GM12875 (cell line): ENCODE measurements at regions not wholly inside any gene's neighbourhood (a gene's known extent, or its start where the extent isn't known, plus 50 kb on each side); places are given as distances from the start of the nearest gene placed in this dataset.

ENCODE experiments used
- H3K4me3 ChIP-seq: one replicate; pipeline ENCODE4 v1.5.1; 2011; ENCODE audit warnings: low read depth, low read length, control low read depth
- TF ChIP-seq, protein P1 (sequence below): IDR thresholded peaks from 2 replicates; pipeline ENCODE4 v1.5.1; 2011; ENCODE audit warnings: low read depth, mild to moderate bottlenecking, control low read depth, inconsistent platforms, low read length, moderate library complexity, borderline replicate concordance; ENCODE audit not compliant: insufficient read depth

GRCh38 chr2:239750045-239750835 lies 274.9 kb downstream of the NDUFA10 start:
- TF ChIP-seq, protein P1, sequence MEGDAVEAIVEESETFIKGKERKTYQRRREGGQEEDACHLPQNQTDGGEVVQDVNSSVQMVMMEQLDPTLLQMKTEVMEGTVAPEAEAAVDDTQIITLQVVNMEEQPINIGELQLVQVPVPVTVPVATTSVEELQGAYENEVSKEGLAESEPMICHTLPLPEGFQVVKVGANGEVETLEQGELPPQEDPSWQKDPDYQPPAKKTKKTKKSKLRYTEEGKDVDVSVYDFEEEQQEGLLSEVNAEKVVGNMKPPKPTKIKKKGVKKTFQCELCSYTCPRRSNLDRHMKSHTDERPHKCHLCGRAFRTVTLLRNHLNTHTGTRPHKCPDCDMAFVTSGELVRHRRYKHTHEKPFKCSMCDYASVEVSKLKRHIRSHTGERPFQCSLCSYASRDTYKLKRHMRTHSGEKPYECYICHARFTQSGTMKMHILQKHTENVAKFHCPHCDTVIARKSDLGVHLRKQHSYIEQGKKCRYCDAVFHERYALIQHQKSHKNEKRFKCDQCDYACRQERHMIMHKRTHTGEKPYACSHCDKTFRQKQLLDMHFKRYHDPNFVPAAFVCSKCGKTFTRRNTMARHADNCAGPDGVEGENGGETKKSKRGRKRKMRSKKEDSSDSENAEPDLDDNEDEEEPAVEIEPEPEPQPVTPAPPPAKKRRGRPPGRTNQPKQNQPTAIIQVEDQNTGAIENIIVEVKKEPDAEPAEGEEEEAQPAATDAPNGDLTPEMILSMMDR, result no peak
- H3K4me3 ChIP-seq, result no peak overlapping the region

DNA sequence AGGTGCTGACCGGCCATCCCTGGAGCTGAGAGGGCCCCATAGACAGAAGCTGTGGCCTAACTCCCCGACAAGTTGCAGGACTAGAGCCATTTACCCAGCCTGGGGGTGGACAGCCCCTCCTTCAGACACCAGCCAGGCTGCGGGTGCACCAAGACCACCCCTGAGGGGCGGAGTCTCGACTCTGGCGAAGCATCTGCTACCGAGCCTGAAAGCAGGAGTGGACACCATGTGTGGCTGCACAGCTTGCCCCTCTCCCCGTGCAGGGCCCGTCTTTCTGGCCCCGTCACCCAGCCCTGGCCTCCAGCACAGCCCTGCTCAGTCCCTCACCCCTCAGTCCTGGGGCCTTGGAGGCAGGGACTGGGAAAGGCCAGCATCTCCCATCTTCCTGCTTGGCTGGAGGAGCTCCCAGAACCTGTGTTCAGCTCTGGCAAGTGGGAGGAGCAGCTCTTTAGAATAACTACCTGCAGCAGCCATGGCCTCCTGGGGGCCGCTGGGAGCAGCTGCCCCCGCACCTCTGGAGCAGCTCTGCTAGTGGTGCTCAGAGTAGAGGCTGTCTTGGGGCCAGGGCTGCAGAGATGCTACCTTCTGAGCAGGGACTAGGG lies 275.8 kb downstream of the NDUFA10 start:
- TF ChIP-seq, protein P1, result no peak
- no peak overlapping the region for H3K4me3 ChIP-seq

- TF ChIP-seq, protein P1, result no peak
Observed at GRCh38 chr2:239748811-239749210, 276.3 kb downstream of the NDUFA10 start.

DNA sequence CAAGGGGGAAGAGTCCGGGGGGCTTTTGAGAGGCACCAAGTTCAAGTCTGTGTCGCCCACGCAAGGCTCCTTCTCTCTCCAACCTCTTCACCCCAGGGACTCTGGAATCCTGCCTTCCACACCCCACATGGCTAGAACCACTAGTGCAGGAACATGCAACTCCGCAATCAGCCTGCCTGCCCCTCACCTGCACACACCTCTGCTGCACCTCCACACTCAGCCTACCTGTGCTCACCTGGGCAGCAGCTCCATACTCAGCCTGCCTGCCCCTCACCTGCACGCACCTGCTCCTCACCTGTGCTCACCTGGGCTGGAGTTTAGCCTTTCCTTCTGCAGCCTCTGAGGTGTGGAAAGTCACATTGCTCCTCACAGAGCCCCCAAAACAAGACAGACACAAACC lies 277.4 kb downstream of the NDUFA10 start:
- H3K4me3 ChIP-seq, result no peak overlapping the region
- TF ChIP-seq, protein P1, result no peak

More at GRCh38 chr2:239748811-239749210, 276.3 kb downstream of the NDUFA10 start:
- no peak overlapping the region for H3K4me3 ChIP-seq

- TF ChIP-seq, protein P1, result no peak
- H3K4me3 ChIP-seq, result no peak overlapping the region
Observed at GRCh38 chr2:239747274-239747673, 277.9 kb downstream of the NDUFA10 start.

DNA sequence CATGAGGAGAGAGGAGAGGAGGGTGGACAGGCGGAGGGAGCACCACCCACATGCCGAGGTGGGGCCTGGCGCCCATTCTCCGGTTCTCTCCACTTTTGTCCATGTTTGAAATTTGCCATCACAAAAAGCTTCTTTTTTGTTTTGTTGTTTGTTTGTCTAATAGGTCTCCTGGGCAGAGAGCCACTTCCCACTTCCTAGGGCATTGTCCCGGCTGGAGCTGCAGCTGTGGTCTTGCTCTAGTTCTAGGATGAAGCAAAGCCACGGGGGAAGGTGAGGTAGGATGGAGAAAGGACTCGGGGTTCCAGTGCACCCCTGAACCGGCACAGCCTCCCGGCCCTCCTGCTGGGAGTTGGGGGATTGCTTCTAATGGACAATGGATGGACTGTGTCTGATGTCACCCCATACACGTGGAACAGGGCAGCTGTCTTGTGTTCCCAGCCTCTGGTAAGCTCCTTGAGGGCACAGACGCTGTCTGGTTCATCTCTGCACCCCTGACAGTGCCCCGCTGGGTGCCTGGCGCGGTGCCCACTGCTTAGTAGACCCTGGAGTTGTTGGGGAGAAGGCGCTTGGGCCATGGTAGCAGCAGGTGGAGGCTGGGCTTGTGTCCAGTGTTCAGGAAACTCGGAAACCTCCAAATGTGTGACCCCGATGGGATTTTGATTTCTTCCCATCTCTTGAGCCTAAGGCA lies 278.4 kb downstream of the NDUFA10 start:
- TF ChIP-seq, protein P1, result no peak
- H3K4me3 ChIP-seq, result no peak overlapping the region
